ENCODE measurements at regions not wholly inside any gene's neighbourhood (a gene's known extent, or its start where the extent isn't known, plus 50 kb on each side); places are given as distances from the start of the nearest gene placed in this dataset.

GRCh38 chr3:6771171-6771570 is 89.7 kb upstream of the GRM7 start:
- no peak for DNase-seq (ENCODE audit: extremely low spot score)

DNA sequence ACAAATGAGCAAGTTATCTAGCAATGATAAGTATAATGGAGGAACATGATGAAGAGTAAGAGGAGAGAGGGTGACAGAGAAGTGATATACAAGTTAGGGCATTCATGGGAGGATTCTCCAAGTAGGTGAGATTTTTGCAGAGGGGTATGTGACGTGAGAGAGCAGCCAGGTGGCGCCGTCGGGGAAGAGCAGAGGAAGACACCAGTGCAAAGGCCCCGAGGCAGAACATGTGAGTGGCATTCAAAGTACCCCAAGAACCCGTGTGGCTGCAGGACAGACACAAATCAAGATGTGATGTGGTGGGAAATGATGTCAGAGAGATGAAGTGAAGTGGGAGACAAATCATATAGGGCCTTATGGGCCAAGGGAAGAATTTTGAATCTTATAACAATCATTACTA is 81.8 kb upstream of the GRM7 start:
- TF ChIP-seq, protein P1, sequence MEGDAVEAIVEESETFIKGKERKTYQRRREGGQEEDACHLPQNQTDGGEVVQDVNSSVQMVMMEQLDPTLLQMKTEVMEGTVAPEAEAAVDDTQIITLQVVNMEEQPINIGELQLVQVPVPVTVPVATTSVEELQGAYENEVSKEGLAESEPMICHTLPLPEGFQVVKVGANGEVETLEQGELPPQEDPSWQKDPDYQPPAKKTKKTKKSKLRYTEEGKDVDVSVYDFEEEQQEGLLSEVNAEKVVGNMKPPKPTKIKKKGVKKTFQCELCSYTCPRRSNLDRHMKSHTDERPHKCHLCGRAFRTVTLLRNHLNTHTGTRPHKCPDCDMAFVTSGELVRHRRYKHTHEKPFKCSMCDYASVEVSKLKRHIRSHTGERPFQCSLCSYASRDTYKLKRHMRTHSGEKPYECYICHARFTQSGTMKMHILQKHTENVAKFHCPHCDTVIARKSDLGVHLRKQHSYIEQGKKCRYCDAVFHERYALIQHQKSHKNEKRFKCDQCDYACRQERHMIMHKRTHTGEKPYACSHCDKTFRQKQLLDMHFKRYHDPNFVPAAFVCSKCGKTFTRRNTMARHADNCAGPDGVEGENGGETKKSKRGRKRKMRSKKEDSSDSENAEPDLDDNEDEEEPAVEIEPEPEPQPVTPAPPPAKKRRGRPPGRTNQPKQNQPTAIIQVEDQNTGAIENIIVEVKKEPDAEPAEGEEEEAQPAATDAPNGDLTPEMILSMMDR (IDR thresholded peaks at IDR 0.05; ENCODE audit: control extremely low read depth, extremely low read depth, low read depth, missing control alignments) = no peak
- POLR2A ChIA-PET = no interaction called here
- no peak for DNase-seq (ENCODE audit: extremely low spot score)
- CTCF ChIA-PET = interaction anchor here (1.2 kb wide), 1 partner anchor 21 kb away, joined by 3 read pairs; no protein-coding TSS in a partner anchor

More at GRCh38 chr3:6771171-6771570, 89.7 kb upstream of the GRM7 start:
- TF ChIP-seq, protein P1 (IDR thresholded peaks at IDR 0.05; ENCODE audit: control extremely low read depth, extremely low read depth, low read depth, missing control alignments) = no peak
- CTCF ChIA-PET = no interaction called here
- POLR2A ChIA-PET = no interaction called here

DNA sequence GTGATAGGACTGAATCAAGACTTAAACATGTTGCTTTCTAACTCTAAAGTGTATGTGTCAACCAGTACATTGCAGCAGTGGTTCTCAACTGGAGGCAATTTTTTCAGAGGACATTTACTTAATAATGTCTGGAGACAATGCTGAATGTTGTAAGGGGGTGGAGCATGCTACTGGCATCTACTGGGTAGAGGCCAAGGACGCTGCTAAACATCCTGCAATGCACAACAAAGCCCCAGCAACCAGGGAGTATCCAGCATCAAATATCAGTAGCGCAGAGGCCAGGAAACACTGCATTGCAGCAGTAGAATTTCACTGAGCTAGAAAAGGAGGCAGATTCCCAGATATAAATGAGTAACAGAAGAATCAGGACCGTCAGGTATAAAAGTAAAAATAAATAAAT is 79.8 kb upstream of the GRM7 start:
- ChIA-PET CTCF (no interaction called here), POLR2A (no interaction called here)
- TF ChIP-seq, protein P1 (IDR thresholded peaks at IDR 0.05; ENCODE audit: control extremely low read depth, extremely low read depth, low read depth, missing control alignments) = no peak
- no peak for DNase-seq (ENCODE audit: extremely low spot score)

- CTCF ChIA-PET = interaction anchor here (0.7 to 1.0 kb wide), 3 partner anchors 8 to 48 kb away, joined by 3 to 4 read pairs (median 3); no protein-coding TSS in a partner anchor
- POLR2A ChIA-PET = no interaction called here
- TF ChIP-seq, protein P1 (IDR thresholded peaks at IDR 0.05; ENCODE audit: control extremely low read depth, extremely low read depth, low read depth, missing control alignments) = no peak
- DNase-seq (ENCODE audit: extremely low spot score) = no peak
Observed at GRCh38 chr3:6785726-6786125, 75.2 kb upstream of the GRM7 start.

- TF ChIP-seq, protein P1 (IDR thresholded peaks at IDR 0.05; ENCODE audit: control extremely low read depth, extremely low read depth, low read depth, missing control alignments) = no peak
- POLR2A ChIA-PET = no interaction called here
- CTCF ChIA-PET = no interaction called here
- no peak for DNase-seq (ENCODE audit: extremely low spot score)
Observed at GRCh38 chr3:6791161-6791560, 69.8 kb upstream of the GRM7 start.

- POLR2A ChIA-PET = no interaction called here
- CTCF ChIA-PET = interaction anchor here (1.1 to 1.9 kb wide), 2 partner anchors 16 to 21 kb away, joined by 3 to 4 read pairs; no protein-coding TSS in a partner anchor
- DNase-seq (ENCODE audit: extremely low spot score) = peak; percentile 9
- TF ChIP-seq, protein P1 (IDR thresholded peaks at IDR 0.05; ENCODE audit: control extremely low read depth, extremely low read depth, low read depth, missing control alignments) = peak; percentile 75
Observed at GRCh38 chr3:6799264-6799915, 61.5 kb upstream of the GRM7 start.
